Immature natural killer cell (primary cell): ENCODE measurements at regions not wholly inside any gene's neighbourhood (a gene's known extent, or its start where the extent isn't known, plus 50 kb on each side); places are given as distances from the start of the nearest gene placed in this dataset.

Experiments used
- DNase-seq, 3 donors: peaks; one replicate each; pipeline ENCODE4 v3.0.0; 2022; ENCODE audit warnings: mixed read lengths in 1 of 3
- H3K27ac Mint-ChIP-seq, 6 donors: one replicate each; pipeline ENCODE4 v1.8.0; 2020; ENCODE audit warnings: mixed read lengths in 6 of 6, mild to moderate bottlenecking in 5 of 6, inconsistent platforms in 4 of 6, moderate library complexity in 3 of 6
- H3K27me3 Mint-ChIP-seq, 3 donors: one replicate each; pipeline ENCODE4 v1.8.0; 2020 to 2021; ENCODE audit warnings: low read depth in 3 of 3, mild to moderate bottlenecking in 3 of 3, mixed read lengths in 3 of 3, moderate library complexity in 3 of 3, inconsistent platforms in 1 of 3
- H3K36me3 Mint-ChIP-seq, 3 donors: one replicate each; pipeline ENCODE4 v1.8.0; 2020; ENCODE audit warnings: mixed read lengths in 3 of 3, inconsistent platforms in 2 of 3, mild to moderate bottlenecking in 2 of 3
- H3K4me1 Mint-ChIP-seq, 2 donors: one replicate each; pipeline ENCODE4 v1.8.0; 2020; ENCODE audit warnings: inconsistent platforms in 2 of 2, mild to moderate bottlenecking in 2 of 2, mixed read lengths in 2 of 2, moderate library complexity in 1 of 2
- H3K4me3 Mint-ChIP-seq, 5 donors: one replicate each; pipeline ENCODE4 v1.8.0; 2020; ENCODE audit warnings: mild to moderate bottlenecking in 5 of 5, mixed read lengths in 5 of 5, inconsistent platforms in 3 of 5, moderate library complexity in 3 of 5
- H3K9me3 Mint-ChIP-seq, 6 donors: one replicate each; pipeline ENCODE4 v1.8.0; 2020; ENCODE audit warnings: mild to moderate bottlenecking in 6 of 6, mixed read lengths in 6 of 6, inconsistent platforms in 4 of 6, moderate library complexity in 3 of 6

DNA sequence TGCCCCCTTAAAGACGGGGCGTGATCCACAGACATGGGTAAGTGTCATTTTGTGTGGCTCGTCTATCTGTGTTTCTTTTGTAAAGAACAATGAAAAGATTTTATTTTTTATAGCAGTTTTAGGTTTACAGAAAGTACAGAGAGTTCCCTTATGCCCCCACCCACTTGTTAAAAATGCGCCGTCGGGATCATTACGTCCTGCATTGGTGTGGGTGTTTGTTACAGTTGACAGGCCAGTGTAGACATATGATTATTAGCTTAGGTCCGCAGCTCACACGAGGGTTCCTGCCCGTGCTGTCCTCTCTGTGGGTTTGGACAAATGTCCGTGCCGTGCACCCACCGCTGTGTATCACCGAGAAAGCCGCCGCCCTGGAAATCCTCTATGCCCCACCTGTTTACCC lies 50.5 kb downstream of the RGS12 start:
- no peak overlapping the region for H3K27ac Mint-ChIP-seq
- H3K27me3 Mint-ChIP-seq: peaks cover 0 to 2% (median 2%) of the 10 kb centered on the region in 3 donors
- peaks cover 21 to 33% of the 10 kb centered on the region in 2 donors for H3K4me1 Mint-ChIP-seq
- H3K36me3 Mint-ChIP-seq: peaks cover 0 to 6% (median 0%) of the 10 kb centered on the region in 3 donors
- H3K9me3 Mint-ChIP-seq: no peaks in the 10 kb centered on the region
- no peak for DNase-seq
- no peak overlapping the region for H3K4me3 Mint-ChIP-seq

DNA sequence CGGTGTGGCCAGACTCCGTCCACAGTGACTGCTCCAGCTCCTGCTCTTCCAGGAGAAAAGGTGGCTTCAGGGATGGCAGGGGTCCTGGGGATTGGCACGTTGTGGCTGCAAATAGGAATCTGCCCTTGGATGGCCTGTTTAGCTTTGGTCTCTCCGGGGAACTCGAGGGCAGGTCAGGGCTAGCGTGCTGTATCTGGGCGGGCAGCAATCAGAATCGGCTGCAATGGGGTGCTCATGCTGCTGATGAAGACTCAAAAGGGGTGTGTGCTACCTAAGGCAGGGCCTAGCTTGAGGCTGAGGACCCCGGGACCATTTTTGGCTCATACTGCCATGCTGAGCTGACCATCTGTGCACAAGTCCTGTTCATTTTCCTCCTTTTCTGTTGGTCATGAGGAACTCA lies 51.3 kb downstream of the RGS12 start:
- peaks cover 21 to 33% of the 10 kb centered on the region in 2 donors for H3K4me1 Mint-ChIP-seq
- no peak for DNase-seq
- H3K9me3 Mint-ChIP-seq: no peaks in the 10 kb centered on the region
- H3K27ac Mint-ChIP-seq: no peak overlapping the region
- peaks cover 0 to 2% (median 2%) of the 10 kb centered on the region in 3 donors for H3K27me3 Mint-ChIP-seq
- H3K4me3 Mint-ChIP-seq: no peak overlapping the region
- peaks cover 0 to 6% (median 0%) of the 10 kb centered on the region in 3 donors for H3K36me3 Mint-ChIP-seq

DNA sequence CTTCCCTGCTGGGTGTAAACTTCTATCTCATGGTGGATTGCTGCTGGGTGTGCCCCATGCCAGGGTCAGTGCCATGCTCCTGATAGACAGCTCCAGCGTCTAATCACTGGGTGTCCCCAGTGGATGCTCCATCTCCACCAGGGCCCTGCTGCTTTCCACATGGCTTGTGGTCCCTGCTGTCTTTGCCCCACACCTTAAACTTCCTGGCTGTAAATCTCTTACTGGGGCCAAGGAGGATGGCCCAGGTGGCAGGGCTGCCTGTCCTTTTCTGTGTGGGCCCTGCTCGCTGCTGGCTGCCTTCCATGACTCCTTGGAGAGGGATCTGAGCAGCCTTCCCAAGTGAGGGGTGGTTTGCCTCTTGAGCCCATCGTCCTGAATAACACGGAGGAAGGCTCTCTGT lies 51.8 kb downstream of the RGS12 start:
- DNase-seq: no peak
- no peaks in the 10 kb centered on the region for H3K9me3 Mint-ChIP-seq
- peaks cover 19 to 33% of the 10 kb centered on the region in 2 donors for H3K4me1 Mint-ChIP-seq
- H3K4me3 Mint-ChIP-seq: no peak overlapping the region
- peaks cover 0 to 2% (median 2%) of the 10 kb centered on the region in 3 donors for H3K27me3 Mint-ChIP-seq
- no peak overlapping the region for H3K27ac Mint-ChIP-seq
- H3K36me3 Mint-ChIP-seq: peaks cover 0 to 6% (median 0%) of the 10 kb centered on the region in 3 donors

GRCh38 chr4:3345384-3345783 lies 52.6 kb downstream of the RGS12 start:
- Mint-ChIP-seq H3K4me1 (peaks cover 19 to 33% of the 10 kb centered on the region in 2 donors), H3K27me3 (peaks cover 0 to 2% (median 2%) of the 10 kb centered on the region in 3 donors), H3K9me3 (no peaks in the 10 kb centered on the region), H3K27ac (no peak overlapping the region), H3K4me3 (no peak overlapping the region), H3K36me3 (peaks cover 0 to 6% (median 0%) of the 10 kb centered on the region in 3 donors)
- DNase-seq: no peak

- peak; percentile 46 to 49 (median 48) for DNase-seq
- peaks cover 19 to 33% of the 10 kb centered on the region in 2 donors for H3K4me1 Mint-ChIP-seq
- H3K27me3 Mint-ChIP-seq: peaks cover 0 to 2% (median 2%) of the 10 kb centered on the region in 3 donors
- H3K36me3 Mint-ChIP-seq: peaks cover 0 to 6% (median 0%) of the 10 kb centered on the region in 3 donors
- no peak overlapping the region for H3K27ac Mint-ChIP-seq
- no peaks in the 10 kb centered on the region for H3K9me3 Mint-ChIP-seq
- H3K4me3 Mint-ChIP-seq: no peak overlapping the region
Observed at GRCh38 chr4:3346146-3346545, 53.3 kb downstream of the RGS12 start.

DNA sequence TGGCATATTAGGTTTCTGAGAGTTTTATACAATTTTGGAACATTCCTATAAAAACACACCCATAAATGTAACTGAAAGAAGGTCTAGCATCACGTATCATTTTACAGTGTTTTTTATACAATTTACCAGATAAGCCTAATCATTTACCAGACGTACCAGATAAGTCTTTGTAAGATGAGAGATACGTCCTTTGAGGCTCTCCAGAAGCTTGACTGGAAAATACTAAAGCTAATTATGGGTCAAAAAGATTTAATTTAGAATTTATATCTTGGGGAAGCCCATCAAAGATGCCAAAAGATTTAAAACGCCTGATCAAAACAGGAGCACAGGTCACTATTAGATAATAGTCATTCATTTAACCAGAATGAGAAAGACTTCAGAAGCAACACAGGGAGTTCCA lies 55.0 kb downstream of the RGS12 start:
- no peak overlapping the region for H3K27ac Mint-ChIP-seq
- peaks cover 0 to 6% (median 0%) of the 10 kb centered on the region in 3 donors for H3K36me3 Mint-ChIP-seq
- peaks cover 0 to 2% (median 2%) of the 10 kb centered on the region in 3 donors for H3K27me3 Mint-ChIP-seq
- peaks cover 9 to 21% of the 10 kb centered on the region in 2 donors for H3K4me1 Mint-ChIP-seq
- H3K9me3 Mint-ChIP-seq: peaks cover 0 to 2% (median 0%) of the 10 kb centered on the region in 6 donors
- no peak for DNase-seq
- H3K4me3 Mint-ChIP-seq: no peak overlapping the region

GRCh38 chr4:3348621-3349020 lies 55.8 kb downstream of the RGS12 start:
- Mint-ChIP-seq H3K27me3 (peaks cover 0 to 2% (median 2%) of the 10 kb centered on the region in 3 donors), H3K4me3 (no peak overlapping the region), H3K27ac (no peak overlapping the region), H3K36me3 (peaks cover 0 to 4% (median 0%) of the 10 kb centered on the region in 3 donors), H3K4me1 (peaks cover 9 to 18% of the 10 kb centered on the region in 2 donors), H3K9me3 (peaks cover 0 to 2% (median 0%) of the 10 kb centered on the region in 6 donors)
- no peak for DNase-seq

DNA sequence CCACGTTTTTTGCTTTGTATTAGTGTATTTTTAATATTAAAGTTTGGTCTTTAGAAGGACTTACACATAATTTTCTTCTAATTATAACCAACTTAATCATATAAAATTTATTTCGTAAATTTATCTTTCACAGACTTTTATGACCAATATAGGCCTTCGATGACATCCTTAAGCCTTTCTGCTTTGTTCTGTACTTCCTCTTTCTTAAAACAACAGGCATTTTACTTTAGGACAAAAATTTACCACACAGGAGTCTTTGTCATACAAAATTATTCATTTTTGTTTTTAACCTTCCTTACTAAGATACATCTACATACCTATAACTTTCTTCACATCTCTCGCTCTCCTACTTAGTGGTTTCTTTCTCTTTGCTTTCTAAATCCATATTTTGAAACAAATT lies 56.3 kb downstream of the RGS12 start:
- Mint-ChIP-seq H3K9me3 (peaks cover 0 to 2% (median 0%) of the 10 kb centered on the region in 6 donors), H3K27ac (no peak overlapping the region), H3K27me3 (peaks cover 0 to 2% (median 0%) of the 10 kb centered on the region in 3 donors), H3K4me3 (no peak overlapping the region), H3K36me3 (no peaks in the 10 kb centered on the region), H3K4me1 (peaks cover 9 to 18% of the 10 kb centered on the region in 2 donors)
- no peak for DNase-seq

GRCh38 chr4:3351997-3352396 lies 59.2 kb downstream of the RGS12 start:
- Mint-ChIP-seq H3K36me3 (no peaks in the 10 kb centered on the region), H3K9me3 (peaks cover 0 to 2% (median 0%) of the 10 kb centered on the region in 6 donors), H3K27me3 (peaks cover 0 to 2% (median 0%) of the 10 kb centered on the region in 3 donors), H3K4me1 (no peaks in the 10 kb centered on the region), H3K4me3 (no peak overlapping the region), H3K27ac (no peak overlapping the region)
- no peak for DNase-seq

- Mint-ChIP-seq H3K27me3 (peaks cover 0 to 2% (median 0%) of the 10 kb centered on the region in 3 donors), H3K36me3 (no peaks in the 10 kb centered on the region), H3K9me3 (peaks cover 0 to 2% (median 0%) of the 10 kb centered on the region in 6 donors), H3K27ac (no peak overlapping the region), H3K4me3 (no peak overlapping the region), H3K4me1 (no peaks in the 10 kb centered on the region)
- no peak for DNase-seq
Observed at GRCh38 chr4:3352505-3352904, 59.7 kb downstream of the RGS12 start.

- peaks cover 0 to under 1% of the 10 kb centered on the region in 2 donors for H3K4me1 Mint-ChIP-seq
- H3K9me3 Mint-ChIP-seq: peaks cover 0 to 2% (median 0%) of the 10 kb centered on the region in 6 donors
- peaks cover 0 to 2% (median 0%) of the 10 kb centered on the region in 3 donors for H3K27me3 Mint-ChIP-seq
- no peaks in the 10 kb centered on the region for H3K36me3 Mint-ChIP-seq
- DNase-seq: no peak
- no peak overlapping the region for H3K4me3 Mint-ChIP-seq
- no peak overlapping the region for H3K27ac Mint-ChIP-seq
Observed at GRCh38 chr4:3352941-3353594, 60.2 kb downstream of the RGS12 start.

DNA sequence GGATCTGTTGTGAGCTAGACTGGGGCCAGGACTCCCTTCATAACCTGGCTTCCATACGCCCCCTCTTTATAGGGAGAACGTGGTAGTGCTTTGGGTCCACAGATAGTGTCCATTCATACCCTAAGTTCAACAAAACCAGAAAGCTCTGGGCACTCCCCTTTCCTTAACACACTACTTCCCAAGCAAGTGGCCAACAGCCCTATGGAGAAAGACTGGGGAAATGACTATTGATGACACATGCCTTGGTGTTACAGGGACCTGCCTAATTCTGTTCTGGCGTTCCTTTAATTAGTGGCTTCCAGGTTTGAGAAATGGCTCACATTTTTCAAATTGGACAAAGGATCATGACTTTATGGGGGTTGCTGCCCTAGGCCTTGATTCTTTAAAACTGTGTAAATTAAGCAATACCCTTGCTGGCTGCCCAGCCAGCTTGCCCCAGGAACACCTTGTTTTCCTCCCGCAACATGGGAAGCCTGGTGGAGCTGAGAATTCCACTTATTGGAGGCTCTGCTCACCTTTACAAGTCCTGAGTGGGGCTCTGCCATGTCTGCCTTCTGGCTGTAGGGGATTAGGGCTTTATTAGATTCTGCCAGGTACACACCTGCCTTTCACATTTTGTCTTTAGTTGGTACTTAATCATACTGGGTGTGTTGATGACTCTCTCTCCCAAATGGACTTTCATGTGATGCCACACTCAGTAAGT lies 61.1 kb downstream of the RGS12 start:
- Mint-ChIP-seq H3K4me3 (no peak overlapping the region), H3K36me3 (no peaks in the 10 kb centered on the region), H3K27me3 (no peaks in the 10 kb centered on the region), H3K27ac (no peak overlapping the region), H3K4me1 (peaks cover 0 to 4% of the 10 kb centered on the region in 2 donors), H3K9me3 (peaks cover 0 to 2% (median 0%) of the 10 kb centered on the region in 6 donors)
- no peak for DNase-seq

DNA sequence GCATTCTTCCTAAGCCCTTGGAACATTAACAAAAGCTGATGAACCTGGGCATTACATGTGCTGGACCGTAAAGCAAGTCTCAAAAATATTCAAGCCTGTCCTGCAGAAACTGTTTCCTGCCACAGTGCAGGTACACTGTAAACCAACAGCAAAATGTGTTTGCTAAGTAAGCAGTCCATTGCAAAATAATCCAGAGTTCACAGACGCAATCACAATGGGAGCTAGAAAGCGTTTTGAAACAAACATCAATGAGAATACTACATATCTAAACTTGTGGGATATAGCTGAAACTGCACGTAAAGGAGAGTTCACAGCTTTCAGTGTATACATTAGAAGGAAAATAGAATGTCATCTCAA lies 61.6 kb downstream of the RGS12 start:
- Mint-ChIP-seq H3K27ac (no peak overlapping the region), H3K4me3 (no peak overlapping the region), H3K27me3 (no peaks in the 10 kb centered on the region), H3K9me3 (peaks cover 0 to 2% (median 0%) of the 10 kb centered on the region in 6 donors), H3K36me3 (no peaks in the 10 kb centered on the region), H3K4me1 (peaks cover 0 to 5% of the 10 kb centered on the region in 2 donors)
- no peak for DNase-seq

DNA sequence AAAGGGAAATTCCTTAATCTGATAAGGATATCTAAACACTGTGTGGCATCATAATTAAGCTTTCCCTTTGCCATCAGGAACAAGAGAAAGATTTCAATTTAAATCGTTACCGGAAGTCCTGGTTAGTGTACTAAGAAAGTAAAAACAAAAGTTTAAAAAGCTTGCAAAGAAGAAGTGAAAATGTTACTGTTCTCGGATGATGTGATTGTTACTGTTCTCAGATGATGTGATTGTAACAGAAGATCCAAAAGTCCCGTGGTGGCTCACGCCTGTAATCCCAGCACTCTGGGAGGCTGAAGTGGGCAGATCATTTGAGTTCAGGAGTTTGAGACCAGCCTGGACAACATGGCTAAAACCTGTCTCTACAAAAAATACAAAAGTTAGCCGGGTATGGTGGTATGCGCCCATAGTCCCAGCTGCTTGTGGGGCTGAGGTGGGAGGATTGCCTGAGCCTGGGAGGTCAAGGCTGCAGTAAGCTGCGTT lies 62.5 kb downstream of the RGS12 start:
- DNase-seq: no peak
- Mint-ChIP-seq H3K27ac (no peak overlapping the region), H3K4me1 (peaks cover 6 to 10% of the 10 kb centered on the region in 2 donors), H3K4me3 (no peak overlapping the region), H3K9me3 (peaks cover 0 to 2% (median 0%) of the 10 kb centered on the region in 6 donors), H3K27me3 (no peaks in the 10 kb centered on the region), H3K36me3 (no peaks in the 10 kb centered on the region)
